PC-3 (cell line): ENCODE measurements at regions not wholly inside any gene's neighbourhood (a gene's known extent, or its start where the extent isn't known, plus 50 kb on each side); places are given as distances from the start of the nearest gene placed in this dataset.

Source experiments
- CTCF ChIP-seq: fragments of 300-600 bp; sonication (generic); conservative IDR thresholded peaks from 2 replicates; pipeline ENCODE4 v1.5.1; 2017; ENCODE audit warnings: antibody characterized with exemption, low read depth, mild to moderate bottlenecking, low read length
- EZH2 ChIP-seq: fragments of 300-600 bp; sonication (generic); IDR thresholded peaks from one replicate; pipeline ENCODE4 v1.6.1; 2017; ENCODE audit warnings: antibody characterized with exemption, mild to moderate bottlenecking, low read length; ENCODE audit not compliant: unreplicated experiment

- TF ChIP-seq EZH2 (no peak), CTCF (peak; percentile 31; the same call in 1 of the 2 replicates)
These were observed 217.8 kb upstream of the ARHGEF26 start for GRCh38 chr3:153903430-153903829.
